CD14-positive monocyte (primary cell): ENCODE measurements at regions not wholly inside any gene's neighbourhood (a gene's known extent, or its start where the extent isn't known, plus 50 kb on each side); places are given as distances from the start of the nearest gene placed in this dataset.

ENCODE experiments used
- DNase-seq, 3 donors: peaks; one replicate each; pipeline ENCODE4 v3.0.0-alpha.2; 2011 to 2022
- H2AFZ ChIP-seq: 2 replicates; pipeline ENCODE4 v1.6.0; 2012; ENCODE audit warnings: mild to moderate bottlenecking, low read depth, low read length, inconsistent platforms; ENCODE audit not compliant: insufficient read depth, poor library complexity, severe bottlenecking
- H3K27ac ChIP-seq, 2 donors: 1 replicate in 1 of 2; 2 replicates in 1 of 2; pipeline ENCODE4 v1.5.1; 2012 to 2013; ENCODE audit warnings: low read length in 2 of 2, control low read depth in 1 of 2, inconsistent platforms in 1 of 2, low read depth in 1 of 2, mild to moderate bottlenecking in 1 of 2
- H3K27me3 ChIP-seq, 2 donors: one replicate each; pipeline versions ENCODE4 v1.6.0 to v1.6.1; 2011 to 2013; ENCODE audit warnings: low read length in 2 of 2; ENCODE audit not compliant: control insufficient read depth in 2 of 2, insufficient read depth in 2 of 2
- H3K36me3 ChIP-seq, 2 donors: replicated peaks in 1 of 2; 1 replicate in 1 of 2; 2 replicates in 1 of 2; pipeline versions ENCODE4 v1.5.1 to v1.6.1; 2012 to 2013; ENCODE audit warnings: low read length in 2 of 2, control low read depth in 1 of 2, inconsistent platforms in 1 of 2, mild to moderate bottlenecking in 1 of 2; ENCODE audit not compliant: insufficient read depth in 2 of 2, control insufficient read depth in 1 of 2
- H3K4me1 ChIP-seq, 2 donors: 1 replicate in 1 of 2; 2 replicates in 1 of 2; pipeline versions ENCODE4 v1.5.1 to v1.6.1; 2012 to 2013; ENCODE audit warnings: low read length in 2 of 2, control low read depth in 1 of 2, inconsistent platforms in 1 of 2, mild to moderate bottlenecking in 1 of 2, moderate library complexity in 1 of 2; ENCODE audit not compliant: insufficient read depth in 2 of 2, control insufficient read depth in 1 of 2
- H3K4me2 ChIP-seq: replicated peaks from 2 replicates; pipeline ENCODE3; 2012; ENCODE audit warnings: low read length, moderate library complexity, mild to moderate bottlenecking; ENCODE audit not compliant: poor library complexity, severe bottlenecking; ENCODE audit errors: extremely low read depth
- H3K4me3 ChIP-seq, 3 experiments: fragments of 200-600 bp in 1 of 3; sonication (generic) in 1 of 3; replicated peaks in 1 of 3; 1 replicate in 2 of 3; 2 replicates in 1 of 3; pipeline ENCODE4 v1.5.1; 2011 to 2013; ENCODE audit warnings: low read length in 3 of 3, mild to moderate bottlenecking in 3 of 3, control low read depth in 2 of 3, low read depth in 2 of 3, inconsistent platforms in 1 of 3, moderate library complexity in 1 of 3
- H3K79me2 ChIP-seq: 2 replicates; pipeline ENCODE4 v1.6.0; 2012; ENCODE audit warnings: mild to moderate bottlenecking, control low read depth, inconsistent platforms, low read length, moderate library complexity; ENCODE audit not compliant: insufficient read depth
- H3K9ac ChIP-seq: 2 replicates; pipeline ENCODE4 v1.6.0; 2017; ENCODE audit warnings: low read length, mild to moderate bottlenecking; ENCODE audit not compliant: insufficient read depth, poor library complexity, severe bottlenecking
- H3K9me3 ChIP-seq, 2 donors: replicated peaks in 1 of 2; 1 replicate in 1 of 2; 2 replicates in 1 of 2; pipeline versions ENCODE4 v1.5.1 to v1.6.1; 2012 to 2013; ENCODE audit warnings: low read length in 2 of 2, control low read depth in 1 of 2; ENCODE audit not compliant: control insufficient read depth in 1 of 2, insufficient read depth in 1 of 2
- H4K20me1 ChIP-seq: 2 replicates; pipeline ENCODE4 v1.6.0; 2012; ENCODE audit warnings: mild to moderate bottlenecking, low read length, control low read depth, moderate library complexity; ENCODE audit not compliant: insufficient read depth
- H3K27ac Mint-ChIP-seq, 7 donors: one replicate each; pipeline ENCODE4 v1.8.0; 2020; ENCODE audit warnings: mild to moderate bottlenecking in 7 of 7, mixed read lengths in 7 of 7, moderate library complexity in 6 of 7, inconsistent platforms in 2 of 7
- H3K27me3 Mint-ChIP-seq, 3 donors: one replicate each; pipeline ENCODE4 v1.8.0; 2021 to 2022; ENCODE audit warnings: low read depth in 3 of 3, mild to moderate bottlenecking in 3 of 3, mixed read lengths in 3 of 3, moderate library complexity in 3 of 3, inconsistent platforms in 1 of 3
- H3K36me3 Mint-ChIP-seq, 2 donors: one replicate each; pipeline ENCODE4 v1.8.0; 2020; ENCODE audit warnings: mixed read lengths in 2 of 2, inconsistent platforms in 1 of 2, mild to moderate bottlenecking in 1 of 2
- H3K4me1 Mint-ChIP-seq: one replicate; pipeline ENCODE4 v1.8.0; 2020; ENCODE audit warnings: mild to moderate bottlenecking, mixed read lengths
- H3K4me3 Mint-ChIP-seq, 2 donors: one replicate each; pipeline ENCODE4 v1.8.0; 2020; ENCODE audit warnings: mild to moderate bottlenecking in 2 of 2, mixed read lengths in 2 of 2, moderate library complexity in 1 of 2
- H3K9me3 Mint-ChIP-seq, 7 donors: one replicate each; pipeline ENCODE4 v1.8.0; 2020 to 2022; ENCODE audit warnings: mixed read lengths in 7 of 7, mild to moderate bottlenecking in 6 of 7, moderate library complexity in 6 of 7, inconsistent platforms in 2 of 7
- whole genome bisulfite sequencing: methylation state at CpG from one replicate; pipeline ENCODE4 v1.1.5; 2013; ENCODE audit warnings: missing lambda C conversion rate; ENCODE audit not compliant: insufficient coverage; 5-methylcytosine and 5-hydroxymethylcytosine counted together
- intact Hi-C, 2 donors: fragments of 100-400 bp; cut with micrococcal nuclease; formaldehyde crosslinking; loops; one replicate each; pipeline versions ENCODE4 v1.15.0 to v1.15.1; 2023
- TF ChIP-seq, protein P1 (sequence below): fragments of 200-600 bp; IDR thresholded peaks from one replicate; pipeline ENCODE4 v1.8.0; 2022; ENCODE audit warnings: antibody characterized with exemption, mild to moderate bottlenecking

DNA sequence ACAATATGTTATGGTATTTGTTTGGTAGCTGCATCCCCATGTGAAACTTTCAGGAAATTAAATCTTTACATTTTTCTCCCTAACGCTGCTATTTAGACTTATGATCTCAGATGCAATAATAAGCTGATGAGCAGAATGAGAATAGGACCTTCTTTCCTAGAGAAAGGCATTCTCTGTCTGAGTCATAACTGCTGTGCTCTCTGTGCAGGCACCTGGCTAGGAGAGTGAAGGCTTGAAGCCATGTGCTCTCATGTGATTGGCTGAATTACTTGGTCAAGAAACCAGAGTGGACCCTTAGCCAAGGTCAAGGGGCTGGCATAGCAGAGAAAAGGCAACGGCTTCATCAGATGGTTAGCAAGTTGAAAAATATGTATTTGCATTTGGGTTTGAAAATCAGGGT is 185.0 kb downstream of the ADAMTS15 start:
- H3K79me2 ChIP-seq: no peaks in the 10 kb centered on the region
- no peaks in the 10 kb centered on the region for H4K20me1 ChIP-seq
- no peak overlapping the region for H3K9ac ChIP-seq
- H3K4me3 ChIP-seq: no peak overlapping the region
- H3K4me3 Mint-ChIP-seq: no peak overlapping the region
- H3K27ac Mint-ChIP-seq: no peak overlapping the region
- no peak overlapping the region for H3K4me2 ChIP-seq
- 89% methylated on average over 1 of the region's 2 CpGs for WGBS
- no peaks in the 10 kb centered on the region for H3K36me3 Mint-ChIP-seq
- H3K4me1 ChIP-seq: no peaks in the 10 kb centered on the region
- no peaks in the 10 kb centered on the region for H3K4me1 Mint-ChIP-seq
- H3K36me3 ChIP-seq: no peaks in the 10 kb centered on the region
- no peak for DNase-seq
- TF ChIP-seq, protein P1, sequence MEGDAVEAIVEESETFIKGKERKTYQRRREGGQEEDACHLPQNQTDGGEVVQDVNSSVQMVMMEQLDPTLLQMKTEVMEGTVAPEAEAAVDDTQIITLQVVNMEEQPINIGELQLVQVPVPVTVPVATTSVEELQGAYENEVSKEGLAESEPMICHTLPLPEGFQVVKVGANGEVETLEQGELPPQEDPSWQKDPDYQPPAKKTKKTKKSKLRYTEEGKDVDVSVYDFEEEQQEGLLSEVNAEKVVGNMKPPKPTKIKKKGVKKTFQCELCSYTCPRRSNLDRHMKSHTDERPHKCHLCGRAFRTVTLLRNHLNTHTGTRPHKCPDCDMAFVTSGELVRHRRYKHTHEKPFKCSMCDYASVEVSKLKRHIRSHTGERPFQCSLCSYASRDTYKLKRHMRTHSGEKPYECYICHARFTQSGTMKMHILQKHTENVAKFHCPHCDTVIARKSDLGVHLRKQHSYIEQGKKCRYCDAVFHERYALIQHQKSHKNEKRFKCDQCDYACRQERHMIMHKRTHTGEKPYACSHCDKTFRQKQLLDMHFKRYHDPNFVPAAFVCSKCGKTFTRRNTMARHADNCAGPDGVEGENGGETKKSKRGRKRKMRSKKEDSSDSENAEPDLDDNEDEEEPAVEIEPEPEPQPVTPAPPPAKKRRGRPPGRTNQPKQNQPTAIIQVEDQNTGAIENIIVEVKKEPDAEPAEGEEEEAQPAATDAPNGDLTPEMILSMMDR: no peak
- no peaks in the 10 kb centered on the region for H3K27me3 ChIP-seq
- intact Hi-C loops: no loop called here
- no peak overlapping the region for H2AFZ ChIP-seq
- no peaks in the 10 kb centered on the region for H3K9me3 Mint-ChIP-seq
- no peak overlapping the region for H3K27ac ChIP-seq
- H3K27me3 Mint-ChIP-seq: peaks cover 0 to 5% (median 4%) of the 10 kb centered on the region in 3 donors
- H3K9me3 ChIP-seq: no peaks in the 10 kb centered on the region

DNA sequence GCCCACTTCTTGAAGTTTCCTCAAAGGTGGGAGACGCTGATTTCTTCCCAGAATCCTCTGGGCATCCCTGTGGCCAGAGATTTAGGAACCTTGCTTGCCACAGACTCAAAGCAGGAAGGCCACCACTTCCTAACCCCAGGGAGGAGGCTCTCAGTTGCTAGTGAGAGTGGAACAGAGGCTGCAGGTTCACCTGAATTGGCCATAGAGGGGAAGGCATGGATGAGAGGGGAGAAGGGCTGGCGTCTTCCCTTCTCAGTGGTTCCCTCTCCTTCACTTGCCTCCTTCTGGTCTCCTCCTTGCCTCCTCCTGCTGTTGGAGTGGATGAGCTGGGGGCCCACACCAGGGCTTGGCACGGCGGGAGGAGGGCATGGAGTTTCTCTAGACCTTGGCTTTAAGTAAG is 185.7 kb downstream of the ADAMTS15 start:
- Histone ChIP-seq H4K20me1 (no peaks in the 10 kb centered on the region), H3K4me3 (no peak overlapping the region), H3K27ac (no peak overlapping the region), H3K4me2 (no peak overlapping the region), H3K79me2 (no peaks in the 10 kb centered on the region), H3K36me3 (no peaks in the 10 kb centered on the region), H3K27me3 (no peaks in the 10 kb centered on the region), H3K9me3 (no peaks in the 10 kb centered on the region), H3K9ac (no peak overlapping the region), H3K4me1 (no peaks in the 10 kb centered on the region), H2AFZ (no peak overlapping the region)
- DNase-seq: no peak
- Mint-ChIP-seq H3K4me1 (no peaks in the 10 kb centered on the region), H3K9me3 (no peaks in the 10 kb centered on the region), H3K27ac (no peak overlapping the region), H3K4me3 (no peak overlapping the region), H3K27me3 (peaks cover 0 to 4% (median 3%) of the 10 kb centered on the region in 3 donors), H3K36me3 (no peaks in the 10 kb centered on the region)
- no CpG with 5 or more reads among the region's 4 CpGs for WGBS
- TF ChIP-seq, protein P1: no peak
- intact Hi-C loops: no loop called here
